Activated naive CD4-positive, alpha-beta T cell treated with anti-CD3 and anti-CD28 coated beads, Interleukin-2, amount 50 U/mL, for 24 hours (primary cell): ENCODE measurements at regions not wholly inside any gene's neighbourhood (a gene's known extent, or its start where the extent isn't known, plus 50 kb on each side); places are given as distances from the start of the nearest gene placed in this dataset.

Source experiments
- H3K27ac Mint-ChIP-seq: one replicate; pipeline ENCODE4 v1.8.0; 2021; ENCODE audit warnings: mild to moderate bottlenecking, mixed read lengths
- H3K27me3 Mint-ChIP-seq: one replicate; pipeline ENCODE4 v1.8.0; 2021; ENCODE audit warnings: mixed read lengths
- H3K36me3 Mint-ChIP-seq: one replicate; pipeline ENCODE4 v1.8.0; 2021; ENCODE audit warnings: mixed read lengths
- H3K4me1 Mint-ChIP-seq: one replicate; pipeline ENCODE4 v1.8.0; 2021; ENCODE audit warnings: mixed read lengths
- H3K4me3 Mint-ChIP-seq: one replicate; pipeline ENCODE4 v1.8.0; 2021; ENCODE audit warnings: mild to moderate bottlenecking, mixed read lengths
- H3K9me3 Mint-ChIP-seq: one replicate; pipeline ENCODE4 v1.8.0; 2021; ENCODE audit warnings: mixed read lengths

GRCh38 chr17:34811561-34811960, 149.7 kb downstream of the CCT6B start:
- Mint-ChIP-seq H3K4me1 (no peaks in the 10 kb centered on the region), H3K4me3 (no peak overlapping the region), H3K36me3 (no peaks in the 10 kb centered on the region), H3K27ac (no peak overlapping the region), H3K27me3 (peaks cover 2% of the 10 kb centered on the region), H3K9me3 (no peaks in the 10 kb centered on the region)

GRCh38 chr17:34800661-34801060, 160.6 kb downstream of the CCT6B start:
- Mint-ChIP-seq H3K36me3 (no peaks in the 10 kb centered on the region), H3K27me3 (peaks cover 5% of the 10 kb centered on the region), H3K4me3 (no peak overlapping the region), H3K9me3 (no peaks in the 10 kb centered on the region), H3K27ac (no peak overlapping the region), H3K4me1 (no peaks in the 10 kb centered on the region)

- Mint-ChIP-seq H3K27me3 (peaks cover 5% of the 10 kb centered on the region), H3K4me1 (no peaks in the 10 kb centered on the region), H3K36me3 (no peaks in the 10 kb centered on the region), H3K27ac (no peak overlapping the region), H3K9me3 (no peaks in the 10 kb centered on the region), H3K4me3 (no peak overlapping the region)
Observed at GRCh38 chr17:34799751-34800150, 161.5 kb downstream of the CCT6B start.

- no peak overlapping the region for H3K27ac Mint-ChIP-seq
- H3K9me3 Mint-ChIP-seq, result no peaks in the 10 kb centered on the region
- no peak overlapping the region for H3K4me3 Mint-ChIP-seq
- H3K27me3 Mint-ChIP-seq, result peaks cover 6% of the 10 kb centered on the region
- H3K4me1 Mint-ChIP-seq, result no peaks in the 10 kb centered on the region
- H3K36me3 Mint-ChIP-seq, result no peaks in the 10 kb centered on the region
Observed at GRCh38 chr17:34798581-34798980, 162.7 kb downstream of the CCT6B start.

DNA sequence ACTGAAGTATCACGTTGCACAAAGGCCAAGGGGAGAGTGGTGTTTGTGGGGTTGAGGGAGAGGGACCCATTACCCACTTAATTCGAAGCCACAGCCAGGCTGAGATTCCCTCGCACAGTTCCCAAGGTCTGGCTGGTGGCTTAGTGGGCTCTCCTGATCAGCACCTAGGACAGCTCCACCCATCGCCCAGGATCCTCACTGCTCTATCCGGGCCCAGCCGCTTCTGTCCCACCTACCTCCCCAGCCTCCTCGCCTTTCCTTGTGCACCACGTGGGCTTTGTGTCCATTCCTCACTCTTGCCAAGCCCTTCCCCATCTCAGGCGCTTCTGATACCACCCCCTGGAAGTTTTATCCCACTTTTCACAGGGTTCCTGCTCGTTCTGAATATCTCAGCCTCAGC, 163.5 kb downstream of the CCT6B start:
- H3K36me3 Mint-ChIP-seq, result no peaks in the 10 kb centered on the region
- no peak overlapping the region for H3K4me3 Mint-ChIP-seq
- H3K27me3 Mint-ChIP-seq, result peaks cover 5% of the 10 kb centered on the region
- no peaks in the 10 kb centered on the region for H3K4me1 Mint-ChIP-seq
- no peak overlapping the region for H3K27ac Mint-ChIP-seq
- H3K9me3 Mint-ChIP-seq, result no peaks in the 10 kb centered on the region

GRCh38 chr17:34793231-34793908, 167.9 kb downstream of the CCT6B start:
- Mint-ChIP-seq H3K27me3 (peaks cover 3% of the 10 kb centered on the region), H3K4me1 (no peaks in the 10 kb centered on the region), H3K36me3 (no peaks in the 10 kb centered on the region), H3K9me3 (no peaks in the 10 kb centered on the region), H3K4me3 (no peak overlapping the region), H3K27ac (no peak overlapping the region)

GRCh38 chr17:34788696-34789095, 172.6 kb downstream of the CCT6B start:
- peaks cover 2% of the 10 kb centered on the region for H3K27me3 Mint-ChIP-seq
- no peaks in the 10 kb centered on the region for H3K9me3 Mint-ChIP-seq
- H3K4me1 Mint-ChIP-seq, result no peaks in the 10 kb centered on the region
- no peak overlapping the region for H3K4me3 Mint-ChIP-seq
- no peak overlapping the region for H3K27ac Mint-ChIP-seq
- H3K36me3 Mint-ChIP-seq, result no peaks in the 10 kb centered on the region

DNA sequence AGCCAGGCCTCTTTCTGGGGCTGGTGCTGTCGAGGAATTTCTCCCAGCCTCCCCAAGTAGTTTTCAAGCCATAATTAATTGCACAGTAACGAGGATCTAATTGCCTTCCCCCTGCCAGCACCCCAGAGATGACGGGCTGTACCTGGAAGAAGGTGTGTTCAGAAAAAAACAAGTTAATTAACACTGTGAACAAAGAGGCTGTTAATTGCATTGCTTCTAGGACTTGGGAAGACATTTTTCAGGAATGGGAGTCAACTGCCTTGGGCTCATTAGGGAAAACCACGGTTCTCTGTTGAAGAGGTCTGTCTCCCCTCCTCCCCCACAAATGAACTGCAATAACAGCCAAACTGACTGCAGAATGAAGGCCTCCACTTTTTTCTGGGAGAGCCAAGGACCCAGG, 176.7 kb downstream of the CCT6B start:
- no peaks in the 10 kb centered on the region for H3K4me1 Mint-ChIP-seq

GRCh38 chr17:34782271-34782670, 179.0 kb downstream of the CCT6B start:
- H3K27me3 Mint-ChIP-seq, result no peaks in the 10 kb centered on the region
- no peaks in the 10 kb centered on the region for H3K4me1 Mint-ChIP-seq
- no peak overlapping the region for H3K4me3 Mint-ChIP-seq
- H3K9me3 Mint-ChIP-seq, result no peaks in the 10 kb centered on the region
- no peak overlapping the region for H3K27ac Mint-ChIP-seq
- H3K36me3 Mint-ChIP-seq, result no peaks in the 10 kb centered on the region

More for the DNA sequence above, 176.7 kb downstream of the CCT6B start:
- H3K36me3 Mint-ChIP-seq, result no peaks in the 10 kb centered on the region
- H3K9me3 Mint-ChIP-seq, result no peaks in the 10 kb centered on the region
- H3K4me3 Mint-ChIP-seq, result no peak overlapping the region
- no peak overlapping the region for H3K27ac Mint-ChIP-seq
- no peaks in the 10 kb centered on the region for H3K27me3 Mint-ChIP-seq

DNA sequence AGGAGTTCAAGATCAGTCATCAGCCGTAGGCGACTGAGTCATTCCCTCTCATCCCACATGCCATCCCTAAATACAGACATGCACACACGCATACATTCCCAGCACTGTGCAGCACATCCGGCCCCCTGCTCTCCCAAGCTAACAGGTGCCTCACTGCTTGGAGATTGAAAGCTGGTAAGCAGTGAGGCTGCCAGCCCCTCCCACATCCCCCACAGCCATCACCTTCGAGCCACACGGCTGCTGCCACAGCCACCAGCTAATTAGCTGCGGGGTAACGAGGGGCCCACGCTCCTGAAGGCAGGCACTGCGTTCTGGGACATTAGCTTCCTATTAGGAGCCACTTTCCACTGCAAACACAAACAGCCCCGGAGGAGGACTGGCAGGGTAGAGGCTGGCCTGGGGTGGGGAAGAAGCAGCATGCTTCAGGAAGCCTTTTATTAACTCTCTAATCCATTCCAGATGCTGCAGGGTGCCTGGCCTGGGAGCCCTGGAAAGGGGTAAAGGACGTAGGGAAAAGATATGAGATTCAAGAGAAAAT, 179.6 kb downstream of the CCT6B start:
- Mint-ChIP-seq H3K4me3 (no peak overlapping the region), H3K27me3 (no peaks in the 10 kb centered on the region), H3K27ac (no peak overlapping the region), H3K36me3 (no peaks in the 10 kb centered on the region), H3K9me3 (no peaks in the 10 kb centered on the region), H3K4me1 (no peaks in the 10 kb centered on the region)

DNA sequence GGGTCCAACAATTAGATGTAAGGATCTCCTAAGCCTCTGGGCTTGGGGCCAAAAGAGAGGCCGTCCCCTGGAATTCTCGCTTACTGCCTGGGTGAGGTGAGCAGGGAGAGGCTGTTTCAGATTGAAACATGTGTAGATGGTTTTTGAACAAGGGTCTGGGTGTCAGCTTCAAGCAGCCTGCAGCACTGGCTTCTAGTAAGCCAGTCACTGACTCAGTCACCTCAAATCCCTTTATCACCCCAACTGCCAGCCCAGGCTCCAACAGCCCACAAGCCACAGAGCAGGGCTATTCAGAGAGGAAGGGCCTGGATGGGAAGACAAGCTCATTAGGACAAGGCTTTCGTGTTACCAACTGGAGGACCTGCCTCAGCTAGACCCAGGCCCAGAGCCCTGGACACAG, 180.2 kb downstream of the CCT6B start:
- H3K4me3 Mint-ChIP-seq, result no peak overlapping the region
- no peaks in the 10 kb centered on the region for H3K9me3 Mint-ChIP-seq
- H3K36me3 Mint-ChIP-seq, result no peaks in the 10 kb centered on the region
- H3K27ac Mint-ChIP-seq, result no peak overlapping the region
- H3K27me3 Mint-ChIP-seq, result no peaks in the 10 kb centered on the region
- H3K4me1 Mint-ChIP-seq, result no peaks in the 10 kb centered on the region

DNA sequence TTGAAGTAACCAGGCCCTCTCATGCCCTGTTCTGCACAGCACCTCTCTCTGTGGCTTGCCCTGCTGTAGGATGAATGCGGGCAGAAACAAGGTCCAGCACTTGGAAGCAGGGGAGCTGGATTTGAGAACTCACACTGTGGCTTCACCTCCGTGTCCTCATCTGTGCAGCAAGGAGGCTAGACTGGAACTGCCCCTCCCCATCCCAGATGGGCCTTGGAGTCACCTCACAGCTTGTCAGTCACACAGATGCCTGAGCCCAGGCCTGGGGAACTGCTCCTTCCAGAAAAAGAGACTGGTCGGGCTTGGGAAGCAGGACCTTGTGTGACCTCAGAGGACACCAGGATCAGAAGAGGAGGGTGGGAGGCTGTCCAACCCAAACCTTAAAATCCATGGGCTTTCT, 180.8 kb downstream of the CCT6B start:
- Mint-ChIP-seq H3K27me3 (no peaks in the 10 kb centered on the region), H3K4me1 (no peaks in the 10 kb centered on the region), H3K9me3 (no peaks in the 10 kb centered on the region), H3K4me3 (no peak overlapping the region), H3K27ac (no peak overlapping the region), H3K36me3 (no peaks in the 10 kb centered on the region)

DNA sequence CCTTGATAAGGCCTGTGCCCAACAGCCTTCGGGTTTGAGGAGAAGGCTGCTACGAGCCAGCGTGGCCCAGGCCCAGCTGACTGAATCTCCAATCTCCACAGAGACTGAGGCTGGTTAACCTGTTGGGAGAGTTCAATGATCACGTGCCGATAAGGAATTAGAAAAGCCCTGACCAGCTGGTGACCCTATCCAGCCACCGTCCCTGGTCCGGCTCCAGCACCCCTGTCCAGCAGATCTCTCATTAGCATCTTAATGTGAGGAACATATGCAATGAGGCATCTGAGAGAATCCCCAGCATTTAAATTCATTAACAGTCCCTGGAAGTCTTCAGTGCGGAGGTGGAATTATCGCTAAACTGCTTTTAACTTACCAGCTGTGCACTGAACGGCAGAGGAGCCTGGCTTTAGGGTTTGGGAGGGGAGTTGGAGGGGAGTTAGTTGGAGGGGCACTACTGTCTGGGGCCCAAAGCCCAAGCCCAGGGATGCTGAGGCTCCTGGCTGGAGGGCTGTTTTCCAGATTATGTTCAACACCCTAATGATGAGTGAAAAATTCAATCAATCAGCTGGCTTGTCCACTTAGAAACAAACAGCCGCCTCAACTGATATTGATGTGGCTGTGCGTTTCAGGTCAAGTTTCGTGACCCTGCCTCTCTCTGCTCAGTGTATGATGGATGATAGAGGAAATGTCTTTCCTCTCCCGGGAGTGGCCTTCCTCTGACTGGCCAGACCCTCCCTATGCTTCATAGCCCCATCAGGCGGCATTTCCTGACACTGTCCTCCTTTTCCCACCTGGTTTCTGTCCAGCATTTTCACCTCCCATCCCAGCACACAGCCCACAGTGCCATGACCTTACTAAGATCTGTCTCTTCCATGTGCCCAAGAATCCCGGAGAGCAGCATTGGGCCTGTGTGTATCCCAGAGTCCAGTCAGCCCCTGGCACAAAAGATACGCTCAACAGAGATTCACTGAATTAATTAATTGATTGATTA, 184.5 kb downstream of the CCT6B start:
- H3K9me3 Mint-ChIP-seq, result no peaks in the 10 kb centered on the region
- H3K36me3 Mint-ChIP-seq, result no peaks in the 10 kb centered on the region
- no peaks in the 10 kb centered on the region for H3K4me1 Mint-ChIP-seq
- H3K27me3 Mint-ChIP-seq, result no peaks in the 10 kb centered on the region
- H3K4me3 Mint-ChIP-seq, result no peak overlapping the region
- H3K27ac Mint-ChIP-seq, result no peak overlapping the region

- no peaks in the 10 kb centered on the region for H3K4me1 Mint-ChIP-seq
- no peak overlapping the region for H3K27ac Mint-ChIP-seq
- H3K27me3 Mint-ChIP-seq, result no peaks in the 10 kb centered on the region
- H3K4me3 Mint-ChIP-seq, result no peak overlapping the region
- no peaks in the 10 kb centered on the region for H3K36me3 Mint-ChIP-seq
- no peaks in the 10 kb centered on the region for H3K9me3 Mint-ChIP-seq
Observed at GRCh38 chr17:34773036-34773435, 188.2 kb downstream of the CCT6B start.

- no peaks in the 10 kb centered on the region for H3K4me1 Mint-ChIP-seq
- no peaks in the 10 kb centered on the region for H3K27me3 Mint-ChIP-seq
- no peak overlapping the region for H3K4me3 Mint-ChIP-seq
- H3K36me3 Mint-ChIP-seq, result no peaks in the 10 kb centered on the region
- H3K27ac Mint-ChIP-seq, result no peak overlapping the region
- no peaks in the 10 kb centered on the region for H3K9me3 Mint-ChIP-seq
Observed at GRCh38 chr17:34771891-34772290, 189.4 kb downstream of the CCT6B start.

DNA sequence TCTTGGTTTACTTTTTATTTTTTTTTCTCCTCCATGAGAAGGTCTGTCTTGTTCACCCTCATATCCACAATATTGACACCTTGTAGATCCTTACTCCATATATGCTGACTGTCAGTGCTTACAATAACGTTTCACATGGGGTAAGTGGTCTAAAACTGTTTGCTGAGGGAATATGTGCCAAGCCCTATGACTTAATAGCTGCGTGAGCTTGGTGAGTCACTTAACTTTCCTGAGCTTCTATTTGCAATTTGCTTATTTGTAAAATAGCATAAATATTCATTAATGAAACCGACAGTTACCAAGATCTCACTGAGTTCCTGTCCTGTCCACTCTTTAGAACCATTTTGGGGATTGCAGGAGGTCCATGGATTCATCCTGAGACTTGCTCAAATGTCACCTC, 190.7 kb downstream of the CCT6B start:
- Mint-ChIP-seq H3K27ac (no peak overlapping the region), H3K4me1 (no peaks in the 10 kb centered on the region), H3K4me3 (no peak overlapping the region), H3K27me3 (no peaks in the 10 kb centered on the region), H3K9me3 (no peaks in the 10 kb centered on the region), H3K36me3 (no peaks in the 10 kb centered on the region)
